Right lobe of liver (tissue), 4 donors: ENCODE measurements at regions not wholly inside any gene's neighbourhood (a gene's known extent, or its start where the extent isn't known, plus 50 kb on each side); places are given as distances from the start of the nearest gene placed in this dataset.

Source experiments
- CTCF ChIP-seq, 4 donors: fragments of 200-600 bp in 3 of 4; fragments of 450-650 bp in 1 of 4; IDR thresholded peaks; one replicate each; pipeline versions ENCODE4 v1.5.1 to v1.8.0; 2016 to 2022; ENCODE audit warnings: antibody characterized with exemption in 4 of 4, mild to moderate bottlenecking in 2 of 4
- POLR2A ChIP-seq: fragments of 450-650 bp; IDR thresholded peaks from one replicate; pipeline ENCODE4 v1.6.1; 2017; ENCODE audit warnings: antibody characterized with exemption, mild to moderate bottlenecking
- donor health status: DM: no; HTN: no; CAD: no.
- donor health status: DM: no; HTN: no; CAD: no.
- donor health status: DM: no; HTN: yes; CAD: no.

GRCh38 chr7:86002858-86003257, 640.9 kb upstream of the GRM3 start:
- TF ChIP-seq CTCF (IDR thresholded peaks at IDR 0.05) (no peak), POLR2A (no peak)
